GM08714 (cell line): ENCODE measurements at regions not wholly inside any gene's neighbourhood (a gene's known extent, or its start where the extent isn't known, plus 50 kb on each side); places are given as distances from the start of the nearest gene placed in this dataset.

Experiments used
- H3K4me3 ChIP-seq: fragments of 200-500 bp; sonication (Bioruptor generic); 2 replicates; pipeline ENCODE4 v1.5.1; 2014; ENCODE audit warnings: mild to moderate bottlenecking, low read length, inconsistent platforms
- ZNF274 ChIP-seq: IDR thresholded peaks from 2 replicates; pipeline ENCODE4 v1.6.1; 2012; ENCODE audit warnings: mild to moderate bottlenecking, low read depth, low read length

GRCh38 chr22:48494968-48495750, 1332.5 kb downstream of the BRD1 start:
- H3K4me3 ChIP-seq: no peak overlapping the region
- no peak for TF ChIP-seq ZNF274

- TF ChIP-seq ZNF274: no peak
- no peak overlapping the region for H3K4me3 ChIP-seq
Measured at GRCh38 chr22:48494256-48494967, 1333.3 kb downstream of the BRD1 start.

- TF ChIP-seq ZNF274: no peak
Measured at GRCh38 chr22:48493733-48494132, 1333.9 kb downstream of the BRD1 start.

GRCh38 chr22:48492366-48493320, 1335.0 kb downstream of the BRD1 start:
- H3K4me3 ChIP-seq: no peak overlapping the region
- TF ChIP-seq ZNF274: no peak

More at GRCh38 chr22:48493733-48494132, 1333.9 kb downstream of the BRD1 start:
- no peak overlapping the region for H3K4me3 ChIP-seq

GRCh38 chr22:48491451-48491941, 1336.2 kb downstream of the BRD1 start:
- no peak for TF ChIP-seq ZNF274
- H3K4me3 ChIP-seq: no peak overlapping the region

- no peak for TF ChIP-seq ZNF274
- H3K4me3 ChIP-seq: no peak overlapping the region
Measured at GRCh38 chr22:48490500-48491411, 1336.9 kb downstream of the BRD1 start.

GRCh38 chr22:48489551-48490499, 1337.8 kb downstream of the BRD1 start:
- no peak overlapping the region for H3K4me3 ChIP-seq
- TF ChIP-seq ZNF274: no peak

- H3K4me3 ChIP-seq: no peak overlapping the region
Measured at GRCh38 chr22:48488611-48489511, 1338.8 kb downstream of the BRD1 start.

GRCh38 chr22:48488149-48488551, 1339.5 kb downstream of the BRD1 start:
- TF ChIP-seq ZNF274: no peak
- H3K4me3 ChIP-seq: no peak overlapping the region

More at GRCh38 chr22:48488611-48489511, 1338.8 kb downstream of the BRD1 start:
- no peak for TF ChIP-seq ZNF274

- no peak overlapping the region for H3K4me3 ChIP-seq
- TF ChIP-seq ZNF274: no peak
Measured at GRCh38 chr22:48486558-48486957, 1341.1 kb downstream of the BRD1 start.

- H3K4me3 ChIP-seq: no peak overlapping the region
- no peak for TF ChIP-seq ZNF274
Measured at GRCh38 chr22:48486134-48486532, 1341.5 kb downstream of the BRD1 start.
